AG04450 (cell line): ENCODE measurements at regions not wholly inside any gene's neighbourhood (a gene's known extent, or its start where the extent isn't known, plus 50 kb on each side); places are given as distances from the start of the nearest gene placed in this dataset.

Experiments
- CTCF ChIA-PET: fragments of 300-600, 350-600 bp; formaldehyde crosslinking; extraction: SDS; loops from one replicate; lab custom pipeline; 2022; ENCODE audit warnings: antibody characterized with exemption, inconsistent platforms; lab: Charles Lee
- POLR2A ChIA-PET: fragments of 350-600 bp; formaldehyde crosslinking; extraction: SDS; loops from one replicate; lab custom pipeline; 2021; ENCODE audit warnings: antibody characterized with exemption, inconsistent platforms; lab: Yijun Ruan, JAX
- DNase-seq: peaks from one replicate; pipeline ENCODE4 v3.0.0-alpha.2; 2011; ENCODE audit warnings: low read depth, low spot score
- H3K27ac ChIP-seq: one replicate; pipeline ENCODE4 v1.5.1; 2012; ENCODE audit warnings: low read depth, low read length, control low read depth
- H3K27me3 ChIP-seq: one replicate; pipeline ENCODE4 v1.6.0; 2012; ENCODE audit warnings: low read length; ENCODE audit not compliant: control insufficient read depth, insufficient read depth
- H3K4me3 ChIP-seq: 2 replicates; pipeline ENCODE4 v1.5.1; 2011; ENCODE audit warnings: mild to moderate bottlenecking, low read depth, low read length, control low read depth
- H3K9me3 ChIP-seq: 2 replicates; pipeline ENCODE4 v1.5.1; 2012; ENCODE audit warnings: low read length; ENCODE audit not compliant: control insufficient read depth, insufficient read depth
- TF ChIP-seq, protein P1 (sequence below): IDR thresholded peaks from 2 replicates; pipeline ENCODE4 v1.5.1; 2011; ENCODE audit warnings: low read depth, low read length, control low read depth, inconsistent platforms

- TF ChIP-seq, protein P1, sequence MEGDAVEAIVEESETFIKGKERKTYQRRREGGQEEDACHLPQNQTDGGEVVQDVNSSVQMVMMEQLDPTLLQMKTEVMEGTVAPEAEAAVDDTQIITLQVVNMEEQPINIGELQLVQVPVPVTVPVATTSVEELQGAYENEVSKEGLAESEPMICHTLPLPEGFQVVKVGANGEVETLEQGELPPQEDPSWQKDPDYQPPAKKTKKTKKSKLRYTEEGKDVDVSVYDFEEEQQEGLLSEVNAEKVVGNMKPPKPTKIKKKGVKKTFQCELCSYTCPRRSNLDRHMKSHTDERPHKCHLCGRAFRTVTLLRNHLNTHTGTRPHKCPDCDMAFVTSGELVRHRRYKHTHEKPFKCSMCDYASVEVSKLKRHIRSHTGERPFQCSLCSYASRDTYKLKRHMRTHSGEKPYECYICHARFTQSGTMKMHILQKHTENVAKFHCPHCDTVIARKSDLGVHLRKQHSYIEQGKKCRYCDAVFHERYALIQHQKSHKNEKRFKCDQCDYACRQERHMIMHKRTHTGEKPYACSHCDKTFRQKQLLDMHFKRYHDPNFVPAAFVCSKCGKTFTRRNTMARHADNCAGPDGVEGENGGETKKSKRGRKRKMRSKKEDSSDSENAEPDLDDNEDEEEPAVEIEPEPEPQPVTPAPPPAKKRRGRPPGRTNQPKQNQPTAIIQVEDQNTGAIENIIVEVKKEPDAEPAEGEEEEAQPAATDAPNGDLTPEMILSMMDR, result no peak
- POLR2A ChIA-PET, result no interaction called here
- peaks cover 9% of the 10 kb centered on the region for H3K9me3 ChIP-seq
- H3K27ac ChIP-seq, result no peak overlapping the region
- H3K4me3 ChIP-seq, result no peak overlapping the region
- H3K27me3 ChIP-seq, result no peaks in the 10 kb centered on the region
- DNase-seq, result no peak
- CTCF ChIA-PET, result no interaction called here
Measured at GRCh38 chr6:104282581-104282980, 577.1 kb downstream of the HACE1 start.

- no peak for DNase-seq
- H3K27ac ChIP-seq, result no peak overlapping the region
- H3K27me3 ChIP-seq, result no peaks in the 10 kb centered on the region
- ChIA-PET POLR2A (no interaction called here), CTCF (no interaction called here)
- TF ChIP-seq, protein P1, result no peak
- peaks cover 9% of the 10 kb centered on the region for H3K9me3 ChIP-seq
- H3K4me3 ChIP-seq, result no peak overlapping the region
Measured at GRCh38 chr6:104281370-104281769, 578.3 kb downstream of the HACE1 start.

DNA sequence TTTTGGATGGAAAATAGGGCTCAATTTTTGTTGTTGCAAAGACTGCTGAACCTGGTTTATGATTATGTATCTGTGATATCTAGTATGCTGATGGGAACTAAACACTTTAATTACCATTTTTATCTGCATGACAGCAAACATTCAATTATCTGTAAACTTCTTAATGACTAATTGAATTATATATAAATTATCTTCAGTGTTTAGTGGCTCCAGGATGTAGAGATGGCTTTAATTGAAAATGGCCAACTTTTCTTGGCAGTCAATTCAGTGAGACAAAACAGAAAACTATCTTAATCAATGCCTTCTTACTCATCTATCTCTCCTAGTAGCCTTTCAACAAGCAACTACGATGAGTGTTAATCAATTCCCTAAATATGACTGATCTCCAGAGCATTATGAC, 591.3 kb downstream of the HACE1 start:
- no peaks in the 10 kb centered on the region for H3K27me3 ChIP-seq
- no peaks in the 10 kb centered on the region; the same call in 1 of the 2 replicates for H3K9me3 ChIP-seq
- TF ChIP-seq, protein P1, result no peak
- ChIA-PET CTCF (no interaction called here), POLR2A (no interaction called here)
- DNase-seq, result no peak
- H3K27ac ChIP-seq, result no peak overlapping the region
- H3K4me3 ChIP-seq, result no peak overlapping the region

DNA sequence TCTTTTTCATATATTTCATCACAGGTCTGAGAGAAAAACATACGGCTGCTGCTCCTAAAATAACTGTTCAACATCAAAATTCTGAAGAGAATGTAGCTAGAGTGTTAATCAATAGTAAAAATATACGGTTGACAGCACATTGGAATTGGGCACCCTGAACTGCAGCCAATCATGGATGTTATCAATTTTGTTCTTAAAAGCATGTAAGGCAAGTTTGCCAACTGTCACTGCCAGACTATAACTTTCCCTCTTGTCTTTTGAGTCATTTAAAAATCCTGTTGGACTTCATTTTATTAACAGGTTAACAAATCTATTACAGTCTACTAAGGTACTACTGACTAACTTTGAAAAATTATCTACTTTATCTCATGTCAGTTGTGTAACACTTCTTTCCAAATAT, 592.8 kb downstream of the HACE1 start:
- Histone ChIP-seq H3K27ac (no peak overlapping the region), H3K9me3 (no peaks in the 10 kb centered on the region; the same call in 1 of the 2 replicates), H3K4me3 (no peak overlapping the region), H3K27me3 (no peaks in the 10 kb centered on the region)
- TF ChIP-seq, protein P1, result no peak
- CTCF ChIA-PET, result no interaction called here
- POLR2A ChIA-PET, result no interaction called here
- no peak for DNase-seq

DNA sequence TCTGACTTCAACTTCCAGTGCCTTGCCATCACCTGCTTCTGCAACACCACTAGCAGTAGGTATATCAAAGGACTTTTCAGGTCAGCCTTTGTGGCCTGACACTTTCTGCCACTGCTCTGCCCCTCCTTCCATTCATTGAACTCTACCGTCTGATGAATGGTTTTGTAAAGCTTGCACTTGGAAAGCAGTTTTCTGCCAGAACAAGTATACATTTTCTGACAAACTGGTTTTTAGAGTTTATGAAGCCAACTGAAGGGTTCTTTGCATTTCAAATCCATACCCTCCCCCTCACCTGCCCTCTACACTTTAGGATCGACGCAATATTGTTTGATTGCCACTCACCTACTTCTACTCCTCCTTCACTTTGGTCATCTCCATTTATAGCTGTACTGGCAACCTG, 603.1 kb downstream of the HACE1 start:
- TF ChIP-seq, protein P1, result no peak
- CTCF ChIA-PET, result no interaction called here
- Histone ChIP-seq H3K27me3 (no peaks in the 10 kb centered on the region), H3K9me3 (peaks cover 5% of the 10 kb centered on the region), H3K4me3 (no peak overlapping the region), H3K27ac (no peak overlapping the region)
- DNase-seq, result no peak
- POLR2A ChIA-PET, result no interaction called here
